Ectodermal cell (in vitro differentiated cells): ENCODE measurements at regions not wholly inside any gene's neighbourhood (a gene's known extent, or its start where the extent isn't known, plus 50 kb on each side); places are given as distances from the start of the nearest gene placed in this dataset.

Source experiments
- H3K27ac ChIP-seq: 2 replicates; pipeline ENCODE4 v1.7.0; 2013; ENCODE audit warnings: mild to moderate bottlenecking, low read depth, low read length; ENCODE audit not compliant: insufficient read depth, poor library complexity, severe bottlenecking
- H3K27me3 ChIP-seq: 2 replicates; pipeline ENCODE4 v1.7.0; 2013; ENCODE audit warnings: mild to moderate bottlenecking, low read length; ENCODE audit not compliant: insufficient read depth, control insufficient read depth, poor library complexity, severe bottlenecking
- H3K36me3 ChIP-seq: one replicate; pipeline ENCODE4 v1.7.0; 2013; ENCODE audit warnings: low read length; ENCODE audit not compliant: control insufficient read depth, insufficient read depth
- H3K4me1 ChIP-seq: one replicate; pipeline ENCODE4 v1.7.0; 2013; ENCODE audit warnings: low read length; ENCODE audit not compliant: control insufficient read depth, insufficient read depth
- H3K4me3 ChIP-seq: 2 replicates; pipeline ENCODE4 v1.7.0; 2013; ENCODE audit warnings: low read depth, low read length, control low read depth; ENCODE audit not compliant: insufficient read depth
- H3K9me3 ChIP-seq: 2 replicates; pipeline ENCODE4 v1.7.0; 2013; ENCODE audit warnings: mild to moderate bottlenecking, low read length, moderate library complexity; ENCODE audit not compliant: control insufficient read depth
- WGBS, 2 experiments: methylation state at CpG; one replicate each; pipeline ENCODE4 v1.1.7; 2013; ENCODE audit warnings: missing lambda C conversion rate in 2 of 2; 5-methylcytosine and 5-hydroxymethylcytosine counted together

- H3K9me3 ChIP-seq, result no peaks in the 10 kb centered on the region
- H3K27me3 ChIP-seq, result no peaks in the 10 kb centered on the region
- H3K4me3 ChIP-seq, result no peak overlapping the region
- WGBS, 2 experiments, result 90 to 100% methylated on average over 1 to 2 of the region's 2 CpGs
- H3K27ac ChIP-seq, result no peak overlapping the region
- no peaks in the 10 kb centered on the region for H3K36me3 ChIP-seq
- no peaks in the 10 kb centered on the region for H3K4me1 ChIP-seq
Measured at GRCh38 chr6:140283197-140283596, 908.7 kb upstream of the CITED2 start.

GRCh38 chr6:140281767-140282166, 907.3 kb upstream of the CITED2 start:
- WGBS, 2 experiments, result no CpG with 5 or more reads among the region's 1 CpG
- H3K4me3 ChIP-seq, result no peak overlapping the region
- no peaks in the 10 kb centered on the region for H3K27me3 ChIP-seq
- H3K4me1 ChIP-seq, result no peaks in the 10 kb centered on the region
- H3K9me3 ChIP-seq, result no peaks in the 10 kb centered on the region
- no peaks in the 10 kb centered on the region for H3K36me3 ChIP-seq
- no peak overlapping the region for H3K27ac ChIP-seq

GRCh38 chr6:140281236-140281635, 906.8 kb upstream of the CITED2 start:
- Histone ChIP-seq H3K9me3 (no peaks in the 10 kb centered on the region), H3K27ac (no peak overlapping the region), H3K36me3 (no peaks in the 10 kb centered on the region), H3K27me3 (no peaks in the 10 kb centered on the region), H3K4me1 (no peaks in the 10 kb centered on the region), H3K4me3 (no peak overlapping the region)
- WGBS, 2 experiments, result 88% methylated on average over 1 of the region's 2 CpGs; no CpG with 5 or more reads in 1 of the 2 experiments

GRCh38 chr6:140276719-140277118, 902.3 kb upstream of the CITED2 start:
- no peaks in the 10 kb centered on the region for H3K9me3 ChIP-seq
- no peak overlapping the region for H3K4me3 ChIP-seq
- 86% methylated on average over 1 of the region's 1 CpG for WGBS, 2 experiments
- no peaks in the 10 kb centered on the region for H3K36me3 ChIP-seq
- H3K27ac ChIP-seq, result no peak overlapping the region
- no peaks in the 10 kb centered on the region for H3K27me3 ChIP-seq
- no peaks in the 10 kb centered on the region for H3K4me1 ChIP-seq

GRCh38 chr6:140276133-140276532, 901.7 kb upstream of the CITED2 start:
- Histone ChIP-seq H3K4me3 (no peak overlapping the region), H3K4me1 (no peaks in the 10 kb centered on the region), H3K27ac (no peak overlapping the region), H3K9me3 (no peaks in the 10 kb centered on the region), H3K36me3 (no peaks in the 10 kb centered on the region), H3K27me3 (no peaks in the 10 kb centered on the region)
- WGBS, 2 experiments, result 90 to 91% methylated on average over 1 of the region's 1 CpG

GRCh38 chr6:140275725-140276124, 901.3 kb upstream of the CITED2 start:
- Histone ChIP-seq H3K36me3 (no peaks in the 10 kb centered on the region), H3K4me3 (no peak overlapping the region), H3K9me3 (no peaks in the 10 kb centered on the region)

GRCh38 chr6:140274548-140274947, 900.1 kb upstream of the CITED2 start:
- H3K27ac ChIP-seq, result no peak overlapping the region
- H3K27me3 ChIP-seq, result no peaks in the 10 kb centered on the region
- H3K4me3 ChIP-seq, result no peak overlapping the region
- H3K4me1 ChIP-seq, result no peaks in the 10 kb centered on the region
- H3K36me3 ChIP-seq, result no peaks in the 10 kb centered on the region
- H3K9me3 ChIP-seq, result no peaks in the 10 kb centered on the region
- 100% methylated on average over 1 to 2 of the region's 2 CpGs for WGBS, 2 experiments

More at GRCh38 chr6:140275725-140276124, 901.3 kb upstream of the CITED2 start:
- H3K27ac ChIP-seq, result no peak overlapping the region
- no peaks in the 10 kb centered on the region for H3K27me3 ChIP-seq
- H3K4me1 ChIP-seq, result no peaks in the 10 kb centered on the region

GRCh38 chr6:140271759-140272377, 897.4 kb upstream of the CITED2 start:
- 94 to 100% methylated on average over 1 to 2 of the region's 2 CpGs for WGBS, 2 experiments

GRCh38 chr6:140269591-140270165, 895.2 kb upstream of the CITED2 start:
- Histone ChIP-seq H3K4me3 (no peak overlapping the region), H3K27me3 (no peaks in the 10 kb centered on the region), H3K27ac (no peak overlapping the region), H3K4me1 (no peaks in the 10 kb centered on the region), H3K9me3 (no peaks in the 10 kb centered on the region), H3K36me3 (no peaks in the 10 kb centered on the region)
- WGBS, 2 experiments, result 94 to 96% methylated on average over 2 of the region's 2 CpGs

More at GRCh38 chr6:140271759-140272377, 897.4 kb upstream of the CITED2 start:
- Histone ChIP-seq H3K27me3 (no peaks in the 10 kb centered on the region), H3K4me1 (no peaks in the 10 kb centered on the region), H3K36me3 (no peaks in the 10 kb centered on the region), H3K27ac (no peak overlapping the region), H3K4me3 (no peak overlapping the region), H3K9me3 (no peaks in the 10 kb centered on the region)

GRCh38 chr6:140264431-140264830, 890.0 kb upstream of the CITED2 start:
- no peaks in the 10 kb centered on the region for H3K36me3 ChIP-seq
- no peaks in the 10 kb centered on the region for H3K27me3 ChIP-seq
- H3K9me3 ChIP-seq, result no peaks in the 10 kb centered on the region
- no peaks in the 10 kb centered on the region for H3K4me1 ChIP-seq
- WGBS, 2 experiments, result 86 to 94% methylated on average over 1 to 3 of the region's 3 CpGs
- H3K27ac ChIP-seq, result no peak overlapping the region
- H3K4me3 ChIP-seq, result no peak overlapping the region
